Cerebellar nuclear complex (tissue), 1 donor: ENCODE measurements at regions not wholly inside any gene's neighbourhood (a gene's known extent, or its start where the extent isn't known, plus 50 kb on each side); places are given as distances from the start of the nearest gene placed in this dataset.
"Not testable (repeated sequence)": the region's sequence is repeated elsewhere in the genome, so short reads cannot be mapped to it uniquely, and the experiment has no call there.

ENCODE experiments used
- DNase-seq, 2 experiments: peaks; one replicate each; lab custom pipeline; 2025; lab: John Stamatoyannopoulos, UW

GRCh38 chr5:8805653-8806052 is 740.2 kb downstream of the SEMA5A start:
- no peak for DNase-seq

GRCh38 chr5:8807636-8808035 is 738.2 kb downstream of the SEMA5A start:
- no peak for DNase-seq

GRCh38 chr5:8811581-8811980 is 734.3 kb downstream of the SEMA5A start:
- no peak for DNase-seq

GRCh38 chr5:8813180-8813579 is 732.7 kb downstream of the SEMA5A start:
- DNase-seq: no peak

GRCh38 chr5:8814105-8814504 is 731.8 kb downstream of the SEMA5A start:
- DNase-seq: no peak

GRCh38 chr5:8824371-8824770 is 721.5 kb downstream of the SEMA5A start:
- DNase-seq: no peak

GRCh38 chr5:8825139-8825757 is 720.6 kb downstream of the SEMA5A start:
- no peak for DNase-seq

GRCh38 chr5:8826508-8826907 is 719.4 kb downstream of the SEMA5A start:
- no peak for DNase-seq

- DNase-seq: no peak
These were observed 718.2 kb downstream of the SEMA5A start for GRCh38 chr5:8827696-8828095.

- DNase-seq: no peak
These were observed 717.1 kb downstream of the SEMA5A start for GRCh38 chr5:8828596-8829322.

- DNase-seq: no peak
These were observed 716.4 kb downstream of the SEMA5A start for GRCh38 chr5:8829323-8830029.

- DNase-seq: no peak
These were observed 714.6 kb downstream of the SEMA5A start for GRCh38 chr5:8831251-8831650.

GRCh38 chr5:8831854-8832253 is 714.0 kb downstream of the SEMA5A start:
- DNase-seq: no peak

GRCh38 chr5:8839361-8840055 is 706.4 kb downstream of the SEMA5A start:
- DNase-seq: no peak

- DNase-seq: no peak
These were observed 705.6 kb downstream of the SEMA5A start for GRCh38 chr5:8840237-8840636.

- not testable (repeated sequence) for DNase-seq
These were observed 705.1 kb downstream of the SEMA5A start for GRCh38 chr5:8840746-8841145.

- no peak for DNase-seq
These were observed 702.8 kb downstream of the SEMA5A start for GRCh38 chr5:8842971-8843551.

GRCh38 chr5:8843771-8844170 is 702.1 kb downstream of the SEMA5A start:
- DNase-seq: no peak

- DNase-seq: no peak
These were observed 701.7 kb downstream of the SEMA5A start for GRCh38 chr5:8844206-8844605.

- DNase-seq: no peak
These were observed 701.0 kb downstream of the SEMA5A start for GRCh38 chr5:8844847-8845246.

GRCh38 chr5:8845296-8845695 is 700.6 kb downstream of the SEMA5A start:
- DNase-seq: no peak

GRCh38 chr5:8848366-8848765 is 697.5 kb downstream of the SEMA5A start:
- DNase-seq: no peak
